ENCODE measurements at regions not wholly inside any gene's neighbourhood (a gene's known extent, or its start where the extent isn't known, plus 50 kb on each side); places are given as distances from the start of the nearest gene placed in this dataset.
A peak's percentile ranks its signal among the peaks of the same experiment; 100 is the strongest.

DNA sequence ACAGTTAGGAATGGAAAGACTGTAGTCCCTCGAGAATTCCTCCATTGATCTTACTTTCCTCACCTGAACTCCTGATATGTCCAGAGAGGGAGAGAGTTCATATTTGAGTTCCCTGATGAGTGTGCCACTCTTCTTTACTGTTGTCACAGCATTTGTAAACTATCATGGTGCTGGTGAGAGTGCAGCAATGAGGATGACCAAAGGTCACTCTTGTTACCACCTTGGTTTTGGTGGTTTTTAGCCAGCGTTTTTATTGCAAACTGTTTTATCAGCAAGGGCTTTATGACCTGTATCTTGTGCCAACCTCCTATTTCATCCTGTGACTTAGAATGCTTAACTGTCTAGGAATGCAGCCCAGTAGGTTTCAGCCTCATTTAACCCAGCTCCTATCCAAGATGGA lies 1062.5 kb downstream of the BCL11A start:
- no peak for DNase-seq

DNA sequence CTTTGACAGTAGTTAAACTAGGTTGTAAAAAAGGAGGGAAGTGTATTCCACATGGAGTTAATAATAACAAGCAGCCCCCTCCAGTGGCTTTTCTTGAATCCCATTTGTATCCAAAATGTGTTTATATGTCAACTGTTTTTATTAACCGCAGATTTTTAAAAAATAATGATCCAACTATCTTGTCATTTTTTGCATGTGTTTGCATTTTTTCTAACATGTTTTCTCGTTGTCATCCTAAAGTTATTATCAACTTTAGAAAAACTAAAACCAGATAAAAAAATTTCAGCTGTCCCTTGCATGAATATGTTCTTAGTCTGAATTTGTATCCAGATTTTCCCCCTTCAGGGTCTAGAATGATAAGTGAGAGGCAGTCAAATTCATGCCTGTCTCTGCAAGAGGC lies 1063.3 kb downstream of the BCL11A start:
- no peak for DNase-seq

DNA sequence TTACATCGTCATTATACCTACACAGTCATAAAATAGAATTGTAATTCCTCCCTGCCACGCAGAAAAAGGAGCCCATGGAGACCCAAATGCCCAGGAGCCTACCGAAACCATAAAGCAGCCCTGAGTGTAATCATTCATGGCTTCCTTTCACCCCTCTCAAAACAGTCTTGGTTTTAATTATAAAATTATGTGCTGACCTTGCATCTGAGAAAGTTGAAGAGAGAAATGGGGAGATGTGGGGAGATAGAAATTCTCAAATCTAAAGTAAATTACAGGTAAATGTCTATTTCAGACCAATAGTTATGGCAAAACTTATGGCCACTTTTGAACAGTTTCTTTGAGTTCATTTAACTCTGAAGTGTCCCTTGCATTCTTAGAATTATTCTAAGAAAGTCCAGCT lies 1068.8 kb downstream of the BCL11A start:
- no peak for DNase-seq

DNA sequence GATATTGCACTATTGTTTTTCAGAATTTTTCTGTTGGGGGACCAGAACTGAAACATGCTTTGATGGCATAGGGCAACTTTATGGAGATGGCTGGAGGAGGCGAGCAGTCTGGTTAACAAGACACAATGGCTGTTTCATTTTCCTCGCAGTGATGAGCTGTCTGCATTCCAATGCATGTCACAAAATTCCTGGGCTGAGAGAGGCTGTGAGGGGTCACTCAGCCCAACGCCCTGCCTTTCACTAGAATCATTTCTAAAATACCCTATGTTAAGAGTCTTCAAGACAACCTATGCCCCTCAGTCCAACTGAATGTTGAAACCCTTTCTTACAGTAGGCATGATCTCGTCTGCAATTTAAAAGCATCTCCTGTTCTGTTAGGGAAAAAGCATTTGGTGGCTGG lies 1090.0 kb downstream of the BCL11A start:
- no peak for DNase-seq

DNA sequence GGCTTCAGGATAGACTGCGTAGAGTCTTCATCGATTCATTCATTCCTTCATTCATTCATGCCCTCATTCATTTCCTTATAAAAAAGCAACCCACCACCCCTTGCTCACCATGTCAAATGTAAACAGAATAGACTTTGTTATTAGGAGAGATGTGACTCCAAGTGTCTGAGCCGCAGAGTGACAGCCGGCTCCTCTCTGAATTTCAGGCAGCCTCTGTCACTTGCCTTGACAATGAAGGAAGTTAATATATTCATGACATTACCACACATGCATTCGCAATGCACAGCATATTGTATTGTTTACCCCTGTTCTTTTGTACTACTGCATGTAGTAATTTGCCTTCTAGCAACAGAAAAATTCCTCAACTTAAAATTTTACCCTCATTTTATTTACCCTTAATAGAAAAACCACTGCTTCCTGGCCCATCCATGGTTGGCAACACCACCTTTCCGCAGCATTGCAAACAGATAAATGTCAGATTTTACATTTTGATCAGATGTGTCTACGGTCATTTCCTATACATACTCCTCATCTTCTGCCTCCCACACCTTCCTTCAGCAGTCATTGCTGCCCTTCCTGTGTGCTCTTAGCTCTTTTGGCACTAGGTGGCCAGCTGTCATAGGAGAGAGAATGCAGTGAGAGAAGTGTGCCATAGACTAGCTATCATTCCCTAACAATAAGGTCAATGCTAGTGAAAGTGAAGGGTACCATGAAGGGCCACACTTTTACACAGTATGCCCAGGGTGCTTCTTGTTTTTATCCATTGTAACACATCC lies 1090.8 kb downstream of the BCL11A start:
- DNase-seq: no peak

DNA sequence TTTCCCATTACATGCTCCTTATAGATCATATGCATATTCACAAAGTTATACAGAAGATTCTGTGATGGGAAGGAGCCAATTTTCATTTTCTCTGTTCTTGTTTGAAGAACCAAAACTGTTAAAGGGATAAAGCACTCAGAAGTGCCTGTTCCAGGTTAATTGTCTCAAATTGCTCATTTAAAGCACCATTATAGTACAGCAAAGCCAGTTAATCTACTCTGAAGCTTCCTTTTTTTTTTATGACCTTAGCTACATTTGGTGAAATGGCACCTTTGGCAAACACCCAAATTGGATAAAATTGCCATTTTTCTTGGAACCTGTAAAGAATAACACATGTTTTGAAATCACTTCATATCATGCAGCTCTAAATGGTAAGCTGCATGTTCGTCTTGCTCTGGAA lies 1092.3 kb downstream of the BCL11A start:
- no peak for DNase-seq

DNA sequence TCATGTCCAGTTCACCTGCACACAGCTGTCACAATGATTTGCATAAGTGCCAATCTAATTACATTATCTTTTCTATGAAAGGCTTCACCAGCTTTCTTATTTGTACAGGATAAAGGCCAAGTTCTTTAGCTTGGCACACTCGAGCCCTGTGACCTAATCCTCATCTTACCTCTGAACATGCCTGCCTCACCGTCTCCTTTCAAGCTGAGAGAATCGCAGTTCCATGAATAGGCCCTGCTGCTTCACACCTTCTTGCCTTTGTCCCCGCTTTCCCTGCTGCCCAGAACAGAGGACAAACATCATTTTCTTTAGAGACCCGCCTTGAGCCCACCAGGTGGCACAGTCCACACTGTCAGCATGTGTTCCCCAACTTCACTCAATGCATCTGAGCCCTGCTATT lies 1094.7 kb downstream of the BCL11A start:
- DNase-seq: no peak

DNA sequence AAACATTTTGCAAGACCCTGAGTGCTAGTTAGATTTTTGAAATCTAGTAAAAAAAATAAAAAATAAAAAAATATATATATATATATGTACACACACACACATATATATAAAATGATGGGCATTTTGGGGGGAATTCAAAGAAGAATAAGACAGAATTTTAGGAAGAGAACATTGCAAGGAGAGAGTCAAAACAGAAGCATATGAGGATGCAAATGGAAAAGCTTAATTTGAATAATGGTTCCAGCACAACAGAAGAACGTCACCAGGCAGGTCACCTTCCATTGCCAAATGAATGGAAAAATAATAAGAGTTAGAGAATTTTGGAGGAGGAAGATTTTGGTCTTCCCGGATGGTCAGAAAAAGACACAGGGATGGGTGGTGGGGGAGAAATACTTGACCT lies 1097.2 kb downstream of the BCL11A start:
- DNase-seq: no peak

DNA sequence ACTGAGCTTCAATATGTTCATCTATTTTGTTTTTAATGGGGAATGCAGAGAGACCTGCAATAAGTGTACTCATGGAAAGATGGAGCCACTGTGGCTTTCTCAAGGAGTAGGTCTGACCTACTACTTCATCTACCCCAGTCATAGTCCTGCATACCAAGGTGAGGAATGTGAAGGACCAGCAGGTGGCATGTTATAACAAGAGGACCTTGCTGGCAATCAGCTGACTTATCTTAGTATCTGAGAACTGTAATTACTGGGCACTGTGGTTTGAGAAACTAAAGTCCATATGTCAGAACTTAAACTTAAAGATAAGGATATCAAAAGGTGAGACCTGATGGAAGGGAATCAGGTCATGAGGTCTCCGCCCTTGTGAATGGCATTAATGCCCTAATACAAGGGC lies 1104.2 kb downstream of the BCL11A start:
- DNase-seq: no peak

DNA sequence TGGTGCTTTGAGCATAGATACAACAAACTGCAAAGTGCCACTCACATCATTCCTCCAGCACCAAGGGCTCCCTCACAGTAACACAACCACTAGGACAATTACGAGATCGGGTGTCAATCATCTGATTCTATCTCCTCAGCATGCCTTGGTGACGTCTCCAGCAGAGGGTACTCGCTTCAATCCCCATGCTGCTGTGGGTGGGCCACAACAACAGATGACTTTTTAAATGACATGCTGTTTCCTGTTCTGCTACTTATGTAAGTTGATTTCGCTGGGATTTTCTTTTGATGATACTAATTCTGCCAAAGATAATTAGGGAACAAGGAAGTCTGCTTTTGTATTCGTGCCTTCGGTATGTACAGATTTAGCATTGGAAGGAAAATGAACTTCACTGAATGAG lies 1113.0 kb downstream of the BCL11A start:
- no peak for DNase-seq

DNA sequence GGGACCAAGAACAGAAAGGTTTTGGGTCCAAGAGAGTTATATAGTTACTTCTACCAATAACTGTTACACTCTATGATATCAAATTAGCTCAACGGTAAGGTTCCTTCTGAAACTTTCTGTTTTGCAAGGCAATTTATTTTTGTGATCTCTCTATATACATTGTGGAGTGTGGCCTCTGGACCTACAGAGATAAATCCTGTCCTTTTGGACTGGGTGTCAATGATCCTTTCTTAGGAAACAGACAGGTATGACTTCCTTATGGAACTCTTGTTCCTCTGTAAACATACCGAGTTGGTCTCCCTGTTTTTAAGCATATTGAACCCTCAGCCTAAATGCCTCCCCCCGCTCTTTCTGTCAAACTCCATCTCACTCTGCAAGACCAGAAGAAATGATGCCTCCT lies 1117.8 kb downstream of the BCL11A start:
- no peak for DNase-seq

DNA sequence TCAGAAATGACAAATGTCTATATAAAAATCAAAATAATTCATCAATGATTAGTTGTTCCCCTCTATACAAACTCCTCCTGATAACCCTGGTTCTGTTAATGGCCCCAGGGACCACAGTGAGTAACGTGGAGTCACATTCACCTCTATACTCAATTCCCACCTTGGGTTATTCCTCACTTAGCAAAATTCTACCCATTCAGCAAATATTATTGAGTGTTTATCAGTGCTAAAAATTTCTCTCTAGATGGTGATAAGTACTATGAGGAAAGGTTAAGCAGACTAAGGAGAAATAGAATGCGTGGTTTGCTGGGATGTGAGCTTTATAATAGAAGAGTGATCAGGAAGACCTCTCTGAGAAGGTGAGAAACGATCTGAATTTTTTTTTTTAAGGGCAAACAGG lies 1124.5 kb downstream of the BCL11A start:
- no peak for DNase-seq

DNA sequence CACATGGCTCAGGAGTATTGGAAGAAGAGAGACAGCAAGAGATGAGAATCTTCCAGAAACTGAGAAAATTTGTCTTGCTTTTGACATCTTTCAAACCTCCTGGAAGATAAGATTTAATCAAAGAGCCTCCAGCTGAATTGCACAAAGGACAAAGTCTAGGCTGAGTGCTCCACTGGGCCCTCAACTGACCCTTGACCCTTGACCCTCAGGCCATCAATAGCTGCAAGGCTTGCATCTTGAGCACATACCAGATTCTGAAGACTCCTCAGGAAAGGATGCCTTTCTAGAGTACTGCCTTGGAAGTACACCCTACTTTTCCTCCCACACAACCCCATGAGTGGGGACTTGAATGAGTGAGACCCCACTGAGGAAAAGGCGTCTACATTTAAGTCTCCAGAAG lies 1125.5 kb downstream of the BCL11A start:
- no peak for DNase-seq

DNA sequence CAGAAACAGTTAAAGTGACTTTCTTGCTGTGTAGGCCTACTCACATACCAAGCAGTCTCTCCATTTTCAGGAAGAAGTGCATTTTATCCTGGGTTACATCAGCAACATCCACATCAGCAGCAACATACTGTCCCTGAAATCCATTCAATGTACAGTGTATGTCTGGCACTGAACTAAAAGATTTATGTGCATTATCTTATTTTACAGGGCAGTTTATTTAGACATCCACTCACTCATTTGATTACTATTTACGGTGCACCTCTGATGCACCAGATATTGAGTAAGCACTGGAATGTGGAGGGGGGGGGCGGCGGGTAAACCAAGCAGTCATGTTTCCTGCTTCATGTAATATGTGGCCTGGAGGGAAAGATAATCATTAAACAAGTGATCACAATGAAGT lies 1128.2 kb downstream of the BCL11A start:
- peak; percentile 55 for DNase-seq

DNA sequence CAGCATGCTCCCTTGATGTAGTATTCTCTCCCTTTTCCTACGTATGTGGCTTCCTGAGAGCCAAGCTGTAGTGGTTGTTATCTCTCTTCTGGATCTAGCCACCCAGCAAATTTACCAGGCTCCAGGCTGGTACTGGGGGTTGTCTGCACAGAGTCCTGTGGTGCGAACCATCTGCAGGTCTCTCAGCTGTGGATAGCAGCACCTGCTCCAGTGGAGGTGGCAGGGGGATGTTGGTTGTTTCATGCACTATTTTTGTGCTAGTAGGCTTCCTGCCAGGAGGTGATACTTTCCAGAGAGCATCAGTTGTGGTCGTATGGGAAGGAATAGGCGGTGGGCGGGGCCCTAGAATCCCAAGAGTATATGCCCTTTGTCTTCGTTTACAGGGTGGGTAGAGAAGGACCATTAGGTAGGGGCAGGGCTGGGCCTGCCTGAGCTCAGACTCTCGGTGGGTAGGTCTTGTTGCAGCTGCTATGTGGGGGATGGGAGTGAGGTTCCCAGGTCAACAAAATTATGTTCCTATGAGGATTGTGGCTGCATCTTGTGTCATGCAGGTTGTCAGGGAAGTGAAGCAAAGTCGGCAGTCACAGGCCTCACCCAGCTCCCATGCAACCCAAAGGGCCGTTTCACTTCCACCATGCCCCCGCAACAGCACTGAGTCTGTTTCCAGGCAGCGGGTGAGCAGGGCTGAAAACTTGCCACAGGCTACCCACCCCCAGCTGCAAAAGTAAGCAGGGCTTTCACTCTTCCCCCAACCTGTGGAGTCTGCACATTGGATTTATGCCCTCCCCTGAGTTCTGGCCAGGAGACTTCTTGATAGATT lies 1139.5 kb downstream of the BCL11A start:
- no peak for DNase-seq

DNA sequence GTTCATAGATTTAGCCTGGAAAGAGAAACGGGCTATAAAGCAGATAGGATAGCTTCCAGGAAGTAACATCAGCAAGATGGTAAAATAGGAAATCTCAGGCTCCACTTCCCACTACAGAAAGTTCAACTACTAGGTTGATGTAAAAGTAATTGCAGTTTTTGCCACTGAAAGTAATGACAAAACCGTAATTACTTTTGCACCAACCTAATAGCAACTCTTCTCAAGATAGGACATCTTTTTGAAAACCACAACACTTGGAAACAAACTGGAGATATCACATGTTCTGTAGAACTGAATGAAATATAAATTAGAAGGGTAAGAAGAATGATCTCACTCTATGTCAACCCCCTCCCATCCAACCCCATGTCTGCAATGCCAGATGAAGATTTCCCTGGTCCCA lies 1154.3 kb downstream of the BCL11A start:
- DNase-seq: no peak

DNA sequence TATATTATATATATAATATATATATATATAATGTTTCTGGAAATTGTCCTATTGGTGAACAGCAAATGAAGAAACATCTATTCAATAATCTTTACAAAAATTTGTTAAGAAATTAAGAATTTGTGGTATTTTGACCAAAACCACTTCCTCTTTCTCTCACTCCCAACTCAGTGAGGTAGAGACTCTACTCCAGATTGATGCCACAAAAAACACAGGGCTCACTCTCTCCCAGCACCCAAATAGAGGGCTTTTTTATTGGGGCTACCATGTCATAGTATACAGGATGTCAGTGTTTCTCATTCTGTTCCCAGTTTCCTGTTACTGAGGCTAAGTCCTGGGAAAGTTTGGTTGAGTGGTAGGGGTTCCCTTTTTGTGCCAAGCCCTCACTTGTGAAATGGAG lies 1155.4 kb downstream of the BCL11A start:
- no peak for DNase-seq

DNA sequence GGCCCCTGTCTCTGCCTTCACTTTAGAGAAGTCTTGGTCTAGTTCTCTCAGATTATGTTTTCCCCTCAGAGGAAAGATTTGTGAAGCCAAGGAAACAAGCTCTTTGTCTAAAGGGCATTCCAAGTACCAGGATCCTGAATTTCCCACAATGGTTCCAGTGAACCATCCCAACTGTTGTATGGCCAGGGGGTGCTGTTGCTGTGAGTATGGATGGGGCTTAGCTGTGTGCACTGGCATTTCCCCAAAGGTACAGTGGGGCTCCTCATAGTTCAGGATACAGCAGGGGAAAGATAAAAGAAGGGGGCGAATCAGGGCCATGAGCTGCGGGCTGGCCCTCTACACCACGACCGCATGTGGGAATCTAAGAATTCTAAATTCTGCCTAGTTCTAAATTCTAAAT lies 1154.0 kb upstream of the FANCL start:
- no peak for DNase-seq

DNA sequence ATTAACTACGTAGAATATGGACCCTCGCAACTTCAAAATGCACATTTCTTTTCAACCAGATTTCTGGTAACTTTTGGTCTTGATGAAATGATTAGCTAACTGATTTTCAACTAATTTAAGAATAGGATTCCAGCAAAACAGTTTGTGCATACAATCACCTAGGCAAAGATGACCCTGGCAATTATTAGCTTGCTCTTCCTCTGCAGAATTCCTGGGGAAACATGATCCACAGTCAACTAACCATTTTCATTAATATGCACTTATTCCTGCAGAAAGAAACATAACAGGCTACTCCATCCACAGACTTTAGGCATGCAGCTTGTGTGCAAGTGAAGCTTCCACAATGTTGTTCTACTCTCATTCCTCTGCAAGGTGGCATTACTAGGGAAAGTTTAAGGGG lies 1150.8 kb upstream of the FANCL start:
- no peak for DNase-seq

DNA sequence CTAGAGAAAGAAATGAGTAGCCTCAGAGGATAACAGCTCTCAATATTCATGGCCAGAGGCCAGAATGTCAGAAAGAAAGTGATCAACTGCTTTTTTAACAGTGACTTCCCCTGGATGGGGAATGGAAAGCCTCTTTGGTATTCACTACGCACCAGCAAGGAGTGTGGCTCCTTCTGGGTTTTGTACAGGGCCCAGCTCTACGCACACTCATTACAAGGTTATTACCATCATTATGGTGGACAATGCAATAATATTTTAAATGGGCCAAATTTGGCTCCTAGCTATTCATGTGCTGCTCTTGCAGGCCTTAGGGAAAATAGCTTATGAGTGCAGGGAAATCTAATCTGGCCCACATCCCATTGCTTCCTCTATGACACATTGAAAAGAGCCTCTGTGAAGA lies 1149.5 kb upstream of the FANCL start:
- no peak for DNase-seq

DNA sequence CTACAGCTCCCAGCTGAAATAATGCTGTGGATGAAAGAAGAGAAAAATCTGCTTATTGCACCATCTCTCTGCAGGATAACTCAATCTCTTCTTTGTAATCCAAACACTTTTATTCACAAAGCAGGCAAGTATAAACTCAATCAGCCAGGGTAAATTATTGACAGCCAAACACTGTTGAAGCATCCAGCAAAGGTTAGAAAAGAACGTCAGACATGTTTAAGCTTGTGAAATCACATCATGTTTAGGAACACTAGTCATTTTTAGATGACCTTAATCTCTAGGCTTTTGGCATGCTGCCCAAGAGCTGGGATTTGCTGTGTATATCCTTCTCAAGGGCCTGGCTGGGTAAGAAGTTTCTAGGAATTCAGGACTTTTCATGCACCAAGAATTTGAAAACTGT lies 1148.1 kb upstream of the FANCL start:
- DNase-seq: peak; percentile 64

DNA sequence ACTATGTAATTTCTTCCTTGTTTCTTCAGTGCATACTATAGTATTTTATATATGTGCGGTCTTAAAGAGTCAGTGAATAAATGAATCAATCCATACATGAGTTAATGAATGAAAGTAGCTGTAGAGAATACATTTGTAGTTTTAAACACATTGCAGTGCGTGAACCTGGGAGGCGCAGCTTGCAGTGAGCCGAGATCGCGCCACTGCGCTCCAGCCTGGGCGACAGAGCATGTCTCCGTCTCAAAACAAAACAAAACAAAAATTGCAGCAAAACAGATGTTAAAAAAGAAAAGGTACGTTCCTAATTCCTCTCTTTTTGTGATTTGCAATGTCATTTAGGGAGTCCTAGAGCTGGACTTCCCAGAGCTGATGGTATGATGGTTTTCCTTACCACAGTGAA lies 1144.8 kb upstream of the FANCL start:
- no peak for DNase-seq

DNA sequence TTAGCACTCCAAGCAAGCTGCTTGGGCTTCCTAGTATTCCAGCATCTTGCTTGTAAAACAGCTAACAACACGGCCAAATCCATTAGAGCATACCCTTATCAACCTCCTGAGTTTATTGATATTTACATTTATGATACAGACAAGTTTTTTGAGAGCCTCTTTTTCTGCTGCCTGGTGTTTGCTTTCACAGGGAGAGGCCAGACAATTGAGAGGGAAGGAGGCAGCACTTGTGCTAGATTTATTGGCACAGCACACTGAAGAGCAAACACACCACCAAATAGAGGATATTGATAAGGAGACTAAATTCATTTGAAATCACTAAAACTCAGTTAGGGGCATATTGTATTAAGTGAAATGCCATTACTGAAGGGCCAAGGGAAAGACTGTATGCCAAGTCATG lies 1142.3 kb upstream of the FANCL start:
- no peak for DNase-seq

DNA sequence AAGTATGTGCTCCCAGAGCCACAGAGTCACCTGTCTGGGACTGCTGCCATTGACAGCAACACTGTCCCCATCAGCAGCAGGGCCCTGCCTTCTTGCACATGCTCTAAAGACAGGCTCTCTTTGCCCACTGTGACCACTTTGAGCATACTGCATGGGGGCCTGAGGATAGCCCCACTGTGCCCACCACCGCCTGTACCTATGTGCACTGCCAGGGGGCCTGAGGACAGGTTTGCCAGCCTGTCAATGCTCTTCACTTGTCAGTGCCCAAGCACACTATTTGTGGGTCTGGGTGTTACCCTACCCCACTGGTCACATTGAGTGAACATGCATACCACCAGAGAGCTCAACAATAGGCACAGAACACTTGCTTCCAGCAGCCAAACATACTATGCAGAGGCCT lies 1137.0 kb upstream of the FANCL start:
- no peak for DNase-seq

DNA sequence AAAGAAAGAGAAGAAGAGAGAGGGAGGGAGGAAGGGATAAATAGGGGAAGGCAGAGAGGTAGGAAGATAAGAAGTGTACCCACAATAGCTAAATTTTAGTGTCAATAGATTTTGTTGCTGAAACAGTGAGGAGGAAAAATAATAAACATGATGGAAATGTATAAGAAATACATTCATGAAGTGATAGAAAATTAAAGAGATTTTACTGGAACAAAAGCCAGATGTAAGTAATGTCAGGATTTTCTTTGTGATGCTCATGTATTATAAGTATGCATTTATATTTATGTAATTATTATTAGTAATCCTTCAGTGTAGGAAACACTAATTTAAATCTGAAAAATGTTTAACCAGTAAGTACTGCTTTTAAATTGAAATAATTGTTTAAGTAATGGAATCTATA lies 1125.2 kb upstream of the FANCL start:
- DNase-seq: no peak

All from fibroblast of skin of right quadriceps (primary cell).